Gastrocnemius medialis (tissue), 4 donors: ENCODE measurements at regions not wholly inside any gene's neighbourhood (a gene's known extent, or its start where the extent isn't known, plus 50 kb on each side); places are given as distances from the start of the nearest gene placed in this dataset.
"Not testable (repeated sequence)": the region's sequence is repeated elsewhere in the genome, so short reads cannot be mapped to it uniquely, and the experiment has no call there.

Source experiments
- ATAC-seq, 2 donors: fragments of 150-250 bp; one replicate each; pipeline ENCODE4 v1.9.1; 2016
- DNase-seq, 2 donors: peaks; one replicate each; pipeline ENCODE4 v3.0.0-alpha.2; 2019
- H3K27ac ChIP-seq, 4 donors: fragments of 200-600 bp; sonication (generic); 1 replicate in 1 of 4; 2 replicates in 3 of 4; pipeline ENCODE4 v1.5.1; 2016 to 2018; ENCODE audit warnings: mild to moderate bottlenecking in 2 of 4, moderate library complexity in 1 of 4
- H3K27me3 ChIP-seq, 3 donors: fragments of 200-600 bp; sonication (generic) in 2 of 3; 1 replicate in 1 of 3; 2 replicates in 2 of 3; pipeline versions ENCODE4 v1.5.1 to v1.6.0; 2016 to 2019; ENCODE audit warnings: mild to moderate bottlenecking in 1 of 3, moderate library complexity in 1 of 3
- H3K36me3 ChIP-seq, 2 donors: fragments of 200-600 bp; sonication (generic) in 1 of 2; one replicate each; pipeline ENCODE4 v1.5.1; 2017 to 2018
- H3K4me1 ChIP-seq, 2 donors: fragments of 200-600 bp; sonication (generic) in 1 of 2; one replicate each; pipeline ENCODE4 v1.5.1; 2016 to 2017; ENCODE audit warnings: mild to moderate bottlenecking in 2 of 2
- H3K4me3 ChIP-seq, 4 donors: fragments of 200-600 bp; sonication (generic) in 3 of 4; 1 replicate in 1 of 4; 2 replicates in 3 of 4; pipeline ENCODE4 v1.5.1; 2016 to 2019; ENCODE audit warnings: mild to moderate bottlenecking in 2 of 4
- H3K9me3 ChIP-seq, 3 donors: fragments of 200-600 bp; sonication (generic) in 2 of 3; 1 replicate in 1 of 3; 2 replicates in 2 of 3; pipeline ENCODE4 v1.5.1; 2016 to 2019
- CTCF ChIP-seq, 5 experiments: fragments of 450-650 bp in 3 of 5; fragments of 200-600 bp in 2 of 5; sonication (generic) in 2 of 5; IDR thresholded peaks in 4 of 5; conservative IDR thresholded peaks in 1 of 5; 1 replicate in 4 of 5; 2 replicates in 1 of 5; pipeline ENCODE4 v1.5.1; 2016 to 2019; ENCODE audit warnings: antibody characterized with exemption in 5 of 5, mild to moderate bottlenecking in 3 of 5, moderate library complexity in 3 of 5
- POLR2A ChIP-seq, 2 donors: fragments of 450-650 bp; IDR thresholded peaks; one replicate each; pipeline ENCODE4 v1.6.1; 2017; ENCODE audit warnings: antibody characterized with exemption in 2 of 2, mild to moderate bottlenecking in 2 of 2, moderate library complexity in 2 of 2
- in situ Hi-C, 4 donors: fragments of 200-750 bp; cut with MboI; loops; one replicate each; pipeline versions ENCODE4 v1.15.0 to v1.8.0; 2017; ENCODE audit warnings: low sequenced_read_pairs in 4 of 4
- intact Hi-C: fragments of 100-400 bp; cut with DNase I; formaldehyde crosslinking; loops from one replicate; pipeline ENCODE4 v1.15.1; 2023; ENCODE audit warnings: low total_unique reads

GRCh38 chr5:89168766-89169165 lies 285.8 kb upstream of the MEF2C start:
- intact Hi-C loops, result no loop called here
- no peak for ATAC-seq
- TF ChIP-seq POLR2A (IDR thresholded peaks at IDR 0.05) (no peak), CTCF (IDR thresholded peaks at IDR 0.05 in 4 of 5, conservative IDR thresholded peaks at IDR 0.05 in 1 of 5) (no peak)

GRCh38 chr5:89164703-89165102 lies 281.7 kb upstream of the MEF2C start:
- ATAC-seq, DNase-seq, H3K4me3 ChIP-seq, H3K27ac ChIP-seq, H3K27me3 ChIP-seq, in situ Hi-C loops, H3K9me3 ChIP-seq, H3K36me3 ChIP-seq, H3K4me1 ChIP-seq, intact Hi-C loops: not testable (repeated sequence)

More at GRCh38 chr5:89168766-89169165, 285.8 kb upstream of the MEF2C start:
- Histone ChIP-seq H3K36me3 (no peaks in the 10 kb centered on the region), H3K27me3 (no peaks in the 10 kb centered on the region), H3K9me3 (no peaks in the 10 kb centered on the region), H3K27ac (no peak overlapping the region), H3K4me3 (no peak overlapping the region), H3K4me1 (no peaks in the 10 kb centered on the region)
- DNase-seq, result no peak
- in situ Hi-C loops, result no loop called here

- Histone ChIP-seq H3K4me1 (no peaks in the 10 kb centered on the region), H3K4me3 (no peak overlapping the region), H3K27me3 (no peaks in the 10 kb centered on the region), H3K36me3 (no peaks in the 10 kb centered on the region), H3K9me3 (no peaks in the 10 kb centered on the region), H3K27ac (no peak overlapping the region)
- DNase-seq, result no peak
- intact Hi-C loops, result no loop called here
- in situ Hi-C loops, result no loop called here
- no peak for ATAC-seq
- TF ChIP-seq CTCF (IDR thresholded peaks at IDR 0.05 in 4 of 5, conservative IDR thresholded peaks at IDR 0.05 in 1 of 5), result no peak
- no peak for TF ChIP-seq POLR2A (IDR thresholded peaks at IDR 0.05)
Observed at GRCh38 chr5:89156226-89156625, 273.2 kb upstream of the MEF2C start.

- no peak overlapping the region for H3K27ac ChIP-seq
- no peaks in the 10 kb centered on the region for H3K27me3 ChIP-seq
- no peaks in the 10 kb centered on the region for H3K36me3 ChIP-seq
- ATAC-seq, result no peak
- H3K4me3 ChIP-seq, result no peak overlapping the region
- in situ Hi-C loops (no loop called here), intact Hi-C loops (no loop called here)
- no peak for TF ChIP-seq CTCF (IDR thresholded peaks at IDR 0.05 in 4 of 5, conservative IDR thresholded peaks at IDR 0.05 in 1 of 5)
- TF ChIP-seq POLR2A (IDR thresholded peaks at IDR 0.05), result no peak
- DNase-seq, result no peak
- no peaks in the 10 kb centered on the region for H3K4me1 ChIP-seq
- H3K9me3 ChIP-seq, result no peaks in the 10 kb centered on the region
Observed at GRCh38 chr5:89147031-89147430, 264.0 kb upstream of the MEF2C start.

- H3K27ac ChIP-seq, result no peak overlapping the region
- ATAC-seq, result no peak
- no peak for TF ChIP-seq POLR2A (IDR thresholded peaks at IDR 0.05)
- no peak for TF ChIP-seq CTCF (IDR thresholded peaks at IDR 0.05 in 4 of 5, conservative IDR thresholded peaks at IDR 0.05 in 1 of 5)
- no peaks in the 10 kb centered on the region for H3K9me3 ChIP-seq
- H3K4me1 ChIP-seq, result no peaks in the 10 kb centered on the region
- H3K27me3 ChIP-seq, result no peaks in the 10 kb centered on the region
- H3K4me3 ChIP-seq, result no peak overlapping the region
- no peak for DNase-seq
- intact Hi-C loops (no loop called here), in situ Hi-C loops (no loop called here)
- no peaks in the 10 kb centered on the region for H3K36me3 ChIP-seq
Observed at GRCh38 chr5:89137148-89137547, 254.2 kb upstream of the MEF2C start.
